ENCODE measurements at regions not wholly inside any gene's neighbourhood (a gene's known extent, or its start where the extent isn't known, plus 50 kb on each side); places are given as distances from the start of the nearest gene placed in this dataset.

GRCh38 chr7:96414931-96415292 lies 93.0 kb upstream of the SLC25A13 start:
- DNase-seq (ENCODE audit: low read depth), result peak; percentile 63

- DNase-seq (ENCODE audit: low read depth), result no peak
Measured at GRCh38 chr7:96410126-96410839, 88.4 kb upstream of the SLC25A13 start.

GRCh38 chr7:96408881-96409280 lies 87.0 kb upstream of the SLC25A13 start:
- peak; percentile 51 for DNase-seq (ENCODE audit: low read depth)

GRCh38 chr7:96407427-96407826 lies 85.5 kb upstream of the SLC25A13 start:
- peak; percentile 67 for DNase-seq (ENCODE audit: low read depth)

- no peak for DNase-seq (ENCODE audit: low read depth)
Measured at GRCh38 chr7:96402913-96403312, 81.0 kb upstream of the SLC25A13 start.

- DNase-seq (ENCODE audit: low read depth), result no peak
Measured at GRCh38 chr7:96401200-96401599, 79.3 kb upstream of the SLC25A13 start.

GRCh38 chr7:96400518-96400917 lies 78.6 kb upstream of the SLC25A13 start:
- no peak for DNase-seq (ENCODE audit: low read depth)

GRCh38 chr7:96400001-96400400 lies 78.1 kb upstream of the SLC25A13 start:
- no peak for DNase-seq (ENCODE audit: low read depth)

GRCh38 chr7:96397936-96398598 lies 76.2 kb upstream of the SLC25A13 start:
- no peak for DNase-seq (ENCODE audit: low read depth)

- peak; percentile 69 for DNase-seq (ENCODE audit: low read depth)
Measured at GRCh38 chr7:96388620-96389383, 66.9 kb upstream of the SLC25A13 start.

GRCh38 chr7:96388166-96388565 lies 66.3 kb upstream of the SLC25A13 start:
- DNase-seq (ENCODE audit: low read depth), result no peak

GRCh38 chr7:96380111-96380512 lies 58.2 kb upstream of the SLC25A13 start:
- DNase-seq (ENCODE audit: low read depth), result peak; percentile 38

- no peak for DNase-seq (ENCODE audit: low read depth)
Measured at GRCh38 chr7:96377399-96377798, 55.5 kb upstream of the SLC25A13 start.
